GM12875 (cell line): ENCODE measurements at regions not wholly inside any gene's neighbourhood (a gene's known extent, or its start where the extent isn't known, plus 50 kb on each side); places are given as distances from the start of the nearest gene placed in this dataset.

Experiments used
- H3K4me3 ChIP-seq: one replicate; pipeline ENCODE4 v1.5.1; 2011; ENCODE audit warnings: low read depth, low read length, control low read depth
- CTCF ChIP-seq: IDR thresholded peaks from 2 replicates; pipeline ENCODE4 v1.5.1; 2011; ENCODE audit warnings: low read depth, mild to moderate bottlenecking, control low read depth, inconsistent platforms, low read length, moderate library complexity, borderline replicate concordance; ENCODE audit not compliant: insufficient read depth

GRCh38 chr3:187902936-187903335 lies 157.7 kb upstream of the BCL6 start:
- no peak for TF ChIP-seq CTCF
- H3K4me3 ChIP-seq, result no peak overlapping the region

GRCh38 chr3:187903697-187904096 lies 158.4 kb upstream of the BCL6 start:
- no peak overlapping the region for H3K4me3 ChIP-seq

GRCh38 chr3:187906416-187906815 lies 161.1 kb upstream of the BCL6 start:
- H3K4me3 ChIP-seq, result no peak overlapping the region
- no peak for TF ChIP-seq CTCF

More at GRCh38 chr3:187903697-187904096, 158.4 kb upstream of the BCL6 start:
- TF ChIP-seq CTCF, result no peak

GRCh38 chr3:187906920-187907319 lies 161.7 kb upstream of the BCL6 start:
- TF ChIP-seq CTCF, result no peak
- H3K4me3 ChIP-seq, result no peak overlapping the region

- no peak for TF ChIP-seq CTCF
- H3K4me3 ChIP-seq, result no peak overlapping the region
These were observed 164.6 kb upstream of the BCL6 start for GRCh38 chr3:187909866-187910265.

- no peak overlapping the region for H3K4me3 ChIP-seq
- no peak for TF ChIP-seq CTCF
These were observed 166.7 kb upstream of the BCL6 start for GRCh38 chr3:187912007-187912406.

- no peak for TF ChIP-seq CTCF
- H3K4me3 ChIP-seq, result no peak overlapping the region
These were observed 168.4 kb upstream of the BCL6 start for GRCh38 chr3:187913617-187914033.
